ENCODE measurements at regions not wholly inside any gene's neighbourhood (a gene's known extent, or its start where the extent isn't known, plus 50 kb on each side); places are given as distances from the start of the nearest gene placed in this dataset.

- TF ChIP-seq CTCF (conservative IDR thresholded peaks at IDR 0.05), result no peak
- no peak for TF ChIP-seq EZH2 (IDR thresholded peaks at IDR 0.05; ENCODE audit: low read depth)
Measured at GRCh38 chr2:67277450-67277849, 119.7 kb upstream of the ETAA1 start.
